GM19023 (cell line): ENCODE measurements at regions not wholly inside any gene's neighbourhood (a gene's known extent, or its start where the extent isn't known, plus 50 kb on each side); places are given as distances from the start of the nearest gene placed in this dataset.

Experiments used
- ATAC-seq: cut with Tn5 transposase; IDR thresholded peaks from one replicate; pipeline ENCODE4 v1.9.1; 2021; ENCODE audit warnings: mild to moderate bottlenecking, moderate library complexity; ENCODE audit not compliant: unreplicated experiment

DNA sequence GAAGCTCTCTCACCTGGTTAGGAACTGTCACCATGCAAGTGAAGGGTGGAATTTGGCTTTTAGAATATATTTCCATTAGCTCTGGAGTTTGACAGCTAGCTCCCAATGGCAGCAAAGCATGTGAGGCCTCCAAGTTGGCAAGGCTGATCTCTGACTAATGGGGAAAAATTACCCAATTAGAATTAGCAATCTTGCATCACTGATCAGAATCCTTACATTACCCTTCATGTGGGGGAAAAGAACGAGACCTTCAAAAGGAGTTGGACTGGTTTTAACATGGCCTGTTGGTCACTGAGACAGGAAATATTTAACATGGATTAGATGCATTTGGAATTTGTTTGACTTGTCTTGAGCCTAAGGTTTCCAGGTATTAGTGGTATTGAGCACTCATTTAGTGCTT is 192.3 kb upstream of the GDNF start:
- no peak for ATAC-seq

DNA sequence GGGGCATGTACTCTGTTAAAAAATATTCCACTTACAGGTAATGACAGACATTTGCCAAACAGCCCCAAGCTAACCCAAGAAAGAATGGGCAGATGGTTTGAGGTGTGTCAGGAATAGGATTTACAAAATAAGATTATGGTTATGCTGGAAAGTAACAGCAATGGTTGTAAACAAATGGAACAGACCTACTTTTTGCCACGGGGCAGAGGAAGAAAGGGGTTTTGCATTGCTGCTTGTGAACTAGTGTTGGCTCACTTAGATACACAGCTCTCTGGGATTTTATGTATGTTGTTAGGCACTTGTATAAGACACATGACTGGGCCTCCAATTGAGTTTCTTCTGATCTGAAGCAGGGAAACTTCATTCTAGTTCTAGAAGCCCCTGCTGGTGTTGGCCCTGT is 191.5 kb upstream of the GDNF start:
- ATAC-seq, result no peak

DNA sequence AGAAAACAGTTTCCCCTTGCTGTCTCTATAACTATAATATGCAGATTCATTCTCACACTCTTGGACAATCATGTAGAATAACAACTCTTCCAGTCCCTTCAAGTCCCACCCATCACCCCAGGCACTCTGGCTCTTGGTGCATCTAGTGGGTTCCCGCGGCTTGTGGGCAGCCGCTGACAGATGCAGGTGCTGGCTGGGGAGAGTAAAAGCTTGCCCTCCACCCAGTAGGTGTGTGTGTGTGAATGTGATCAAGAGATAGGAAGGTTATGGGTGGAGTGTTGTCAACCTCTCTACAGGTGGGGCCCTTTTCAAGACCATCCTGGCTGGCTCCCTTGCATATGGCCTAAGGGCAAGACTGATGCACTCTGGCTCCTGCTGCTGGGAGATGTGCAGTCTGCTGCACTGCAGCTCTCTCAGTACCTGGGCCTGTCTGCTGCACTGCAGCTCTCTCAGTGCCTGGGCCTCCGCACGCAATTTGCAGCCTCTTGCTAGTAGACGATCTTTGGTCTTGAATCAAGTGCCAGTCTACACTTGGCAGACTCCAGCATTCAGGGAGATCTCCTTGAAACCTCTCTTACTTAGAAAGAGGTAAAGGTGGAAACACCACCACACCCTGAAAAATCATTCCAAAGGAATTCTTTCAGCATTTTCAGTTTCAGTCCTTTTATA is 189.7 kb upstream of the GDNF start:
- no peak for ATAC-seq

GRCh38 chr5:38023799-38024198 is 184.0 kb upstream of the GDNF start:
- ATAC-seq, result no peak

DNA sequence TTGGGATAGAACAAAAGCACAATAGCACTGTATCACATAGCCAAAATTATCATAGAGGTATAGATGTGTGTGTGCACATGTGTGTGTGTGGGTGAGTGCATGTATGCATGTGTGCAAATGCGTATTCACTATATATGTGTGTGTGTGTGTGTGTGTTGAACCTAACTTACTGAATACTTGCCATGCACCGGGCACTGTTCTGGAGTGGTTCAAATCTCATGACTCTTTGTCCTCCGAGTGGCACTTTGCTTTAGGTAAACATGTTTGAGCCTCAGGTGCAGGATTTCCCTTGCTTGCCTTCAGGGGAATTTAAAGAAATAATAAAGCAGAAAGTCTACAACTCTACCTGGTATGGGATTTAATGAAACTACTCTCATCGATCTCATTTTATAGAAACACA is 183.5 kb upstream of the GDNF start:
- no peak for ATAC-seq

DNA sequence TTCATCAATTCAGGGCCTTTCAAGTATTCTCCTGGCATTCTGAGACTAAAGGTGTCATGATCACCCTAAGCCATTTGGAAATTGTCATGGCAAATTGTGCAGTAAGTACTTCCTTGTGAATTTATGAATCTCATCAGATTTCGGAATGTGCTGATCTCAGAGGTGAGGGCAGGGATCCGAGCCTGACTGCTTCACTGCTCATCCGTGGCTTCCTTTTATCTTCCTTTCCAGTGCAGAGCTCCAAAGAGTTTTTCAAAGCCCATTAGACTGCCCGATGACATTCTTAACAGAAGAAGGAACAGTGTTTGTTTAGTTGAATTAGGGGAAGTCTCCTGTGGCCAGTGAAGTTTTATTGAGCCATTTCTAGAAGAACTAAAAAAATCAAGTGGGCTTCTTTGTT is 182.8 kb upstream of the GDNF start:
- no peak for ATAC-seq

DNA sequence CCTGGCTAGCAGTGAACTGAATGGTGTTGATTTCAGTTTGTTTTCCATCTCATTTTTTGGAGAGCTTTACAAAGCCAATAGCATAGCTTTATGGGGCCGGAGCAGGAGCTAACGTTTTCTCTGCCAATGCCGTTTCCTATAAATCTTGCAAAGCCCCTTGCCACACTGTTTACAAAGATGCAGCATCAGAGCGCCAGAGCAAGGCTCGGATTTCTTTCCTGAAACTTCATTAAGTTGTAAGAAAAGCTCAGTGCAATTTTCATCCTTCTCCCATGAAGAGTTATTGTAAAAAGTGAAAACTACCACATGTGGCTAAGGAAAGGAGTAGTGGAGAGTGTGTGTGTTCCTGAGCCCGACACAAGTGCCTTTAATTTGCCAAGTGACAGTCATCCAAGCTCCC is 178.2 kb upstream of the GDNF start:
- no peak for ATAC-seq

GRCh38 chr5:38013107-38013506 is 173.3 kb upstream of the GDNF start:
- no peak for ATAC-seq

GRCh38 chr5:38011668-38012188 is 171.9 kb upstream of the GDNF start:
- no peak for ATAC-seq

GRCh38 chr5:38009749-38010358 is 170.0 kb upstream of the GDNF start:
- ATAC-seq, result no peak

DNA sequence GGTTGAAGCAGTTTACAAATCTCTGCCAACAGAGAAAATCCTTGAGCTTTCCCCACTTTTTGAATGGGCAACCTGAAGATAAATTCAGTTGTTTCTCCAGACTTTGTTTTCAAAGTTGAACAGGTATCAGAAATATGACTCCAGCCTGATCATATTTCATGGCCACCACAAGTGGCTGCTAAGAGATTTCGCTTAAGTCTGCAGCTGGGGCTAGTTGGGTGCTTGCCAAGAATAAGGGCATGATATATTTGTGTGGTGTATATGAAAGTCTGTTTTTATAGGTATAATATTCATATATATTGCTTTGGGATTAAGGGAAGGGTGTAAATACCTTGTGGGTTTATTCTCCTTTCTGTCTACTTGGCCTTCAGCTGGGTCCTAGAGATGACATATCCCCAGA is 168.4 kb upstream of the GDNF start:
- no peak for ATAC-seq

DNA sequence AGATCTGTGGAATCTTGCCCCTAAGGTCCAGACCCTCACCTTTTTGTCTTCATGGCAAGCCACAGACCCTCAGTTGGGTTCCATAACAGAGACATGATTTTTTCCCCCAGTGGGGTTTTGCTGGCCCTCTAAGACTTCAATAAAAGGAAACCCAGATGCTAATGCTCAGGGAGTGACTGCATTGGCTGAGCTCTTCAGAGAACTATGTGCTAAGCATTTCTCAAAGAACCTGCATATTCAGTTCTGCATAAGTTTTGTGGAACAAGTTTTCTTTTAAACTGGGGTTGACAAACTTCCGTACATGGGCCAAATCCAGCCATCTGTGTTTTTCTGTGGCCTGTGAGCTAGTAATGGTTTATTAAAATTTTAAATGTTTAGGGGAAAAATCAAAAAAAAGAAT is 159.8 kb upstream of the GDNF start:
- ATAC-seq, result no peak

DNA sequence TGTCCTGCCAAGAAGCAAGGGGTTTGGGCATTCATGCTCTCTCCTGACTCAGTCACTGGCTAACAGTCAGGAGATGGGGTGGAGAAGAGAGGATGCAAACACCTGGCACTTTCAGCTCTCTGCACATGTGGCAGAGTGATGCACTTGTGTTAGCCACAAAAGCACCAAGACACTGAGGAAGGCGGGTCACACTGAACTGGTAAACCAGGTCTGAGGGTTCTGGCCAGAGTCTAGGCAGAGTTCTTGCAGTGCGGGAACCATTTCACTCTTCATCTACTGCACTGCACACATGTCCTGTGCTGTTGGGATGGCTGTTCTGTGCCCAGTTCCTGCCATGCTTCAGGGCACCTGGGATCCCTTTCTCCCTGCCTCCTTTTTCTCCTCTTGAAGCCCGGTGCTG is 157.1 kb upstream of the GDNF start:
- ATAC-seq, result no peak

DNA sequence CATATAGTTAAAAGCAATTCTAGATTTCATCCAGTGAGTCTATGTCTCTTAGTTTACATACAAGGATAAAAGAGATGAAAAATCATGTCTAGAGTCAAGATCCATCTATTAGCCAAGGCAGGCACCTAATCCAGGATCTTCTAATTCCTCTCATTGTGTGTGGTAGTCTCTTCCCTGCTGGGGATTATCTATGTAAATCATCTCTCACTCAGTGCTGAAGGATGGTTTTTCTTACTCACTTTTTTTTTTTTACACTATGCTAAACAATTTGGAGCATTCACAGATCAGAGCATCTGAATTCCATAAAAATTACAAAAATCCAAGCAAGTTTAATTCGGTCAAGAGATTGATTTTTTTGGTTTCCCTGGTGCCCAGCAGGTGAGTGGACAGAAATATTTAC is 154.9 kb upstream of the GDNF start:
- no peak for ATAC-seq

DNA sequence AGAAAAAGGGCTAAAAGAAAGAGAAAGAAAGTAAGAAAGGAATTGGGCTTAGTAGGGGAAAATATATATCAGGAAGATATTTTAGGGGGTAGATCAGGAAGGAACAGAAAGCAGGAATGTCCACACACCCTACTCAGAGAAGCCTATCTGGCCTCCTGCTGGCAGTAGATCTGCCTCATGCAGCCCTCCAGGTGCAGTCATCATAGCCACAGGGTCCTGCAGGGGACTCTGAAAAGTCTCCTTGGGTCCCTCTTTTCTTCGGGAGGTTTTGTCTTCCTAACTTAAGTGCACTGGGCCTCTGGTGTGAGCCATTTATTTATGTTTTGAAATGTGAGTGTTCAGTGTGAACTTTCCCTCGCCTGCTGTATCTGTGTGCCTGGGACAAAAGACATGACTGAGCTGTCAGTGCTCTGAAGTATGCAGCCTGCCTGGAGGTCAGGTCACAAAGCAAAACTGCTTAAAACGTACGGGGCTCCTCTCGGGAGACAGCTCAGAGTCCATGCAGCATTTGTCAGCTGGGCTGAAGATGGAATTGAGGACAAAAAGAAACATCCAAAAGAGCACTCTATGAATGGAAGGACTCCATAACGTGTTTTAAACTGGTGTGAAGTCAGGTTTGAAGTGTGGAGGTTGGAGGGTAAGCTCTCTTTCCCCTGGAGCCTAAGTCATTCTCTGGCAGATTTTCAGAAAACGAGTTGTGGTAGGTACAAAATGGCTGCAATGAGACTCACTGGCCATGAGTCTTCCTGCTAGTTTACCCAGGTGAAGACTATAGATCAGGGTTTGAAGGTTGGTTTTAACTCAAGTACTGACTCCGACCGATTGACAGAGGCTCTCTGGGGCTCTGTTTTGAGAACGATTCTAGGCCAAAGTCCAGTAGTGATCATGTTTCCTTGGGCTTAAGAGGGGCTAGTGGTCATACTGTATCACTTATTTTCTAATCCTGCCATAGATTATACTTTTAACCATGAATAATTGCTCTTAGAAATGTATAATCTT is 151.8 kb upstream of the GDNF start:
- no peak for ATAC-seq

DNA sequence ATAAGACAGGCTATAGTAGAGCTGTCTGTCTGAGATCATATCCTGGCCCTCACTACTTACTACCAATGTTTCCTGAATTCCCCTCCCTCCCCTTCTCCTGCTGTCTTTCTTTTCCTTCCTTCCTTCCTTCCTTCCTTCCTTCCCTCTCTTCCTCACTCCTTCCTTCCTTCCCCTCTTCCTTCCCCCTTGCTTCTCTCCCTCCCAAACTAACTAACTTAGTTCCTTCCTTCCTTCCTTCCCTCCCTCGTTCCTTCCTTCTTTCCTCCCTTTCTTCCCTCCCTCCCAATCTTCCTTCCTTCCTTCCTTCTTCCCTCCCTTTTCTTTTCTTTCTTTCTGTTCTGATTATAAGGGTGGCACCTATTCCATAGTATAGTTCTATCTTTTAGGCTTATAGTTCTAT is 150.0 kb upstream of the GDNF start:
- no peak for ATAC-seq

DNA sequence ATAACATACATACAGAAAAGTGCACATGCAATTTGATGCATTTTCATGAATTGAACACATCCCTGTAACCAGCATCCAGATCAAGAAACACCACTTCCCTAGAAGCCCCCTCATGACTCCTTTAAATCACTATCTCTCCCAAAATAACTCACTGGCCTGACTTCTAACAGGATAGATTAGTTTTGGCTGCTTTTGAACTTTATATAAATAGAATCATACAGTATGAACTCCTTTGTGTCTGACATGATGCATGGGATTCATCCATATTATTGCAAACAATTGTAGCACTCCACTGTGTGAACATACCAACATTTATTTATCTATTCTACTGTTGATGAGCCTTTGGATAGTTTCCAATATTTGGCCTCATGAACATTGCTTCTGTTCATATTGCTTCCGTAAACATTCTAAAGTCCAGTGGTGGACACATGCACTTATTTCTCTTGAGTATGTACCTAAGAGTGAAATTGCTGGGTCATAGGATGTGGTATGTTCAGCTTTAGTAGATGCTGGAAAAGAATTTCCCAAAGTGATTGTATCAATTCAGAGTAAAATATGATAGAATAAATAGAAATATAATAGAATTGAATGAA is 148.7 kb upstream of the GDNF start:
- no peak for ATAC-seq

GRCh38 chr5:37984300-37984699 is 144.5 kb upstream of the GDNF start:
- ATAC-seq, result no peak

- no peak for ATAC-seq
Measured at GRCh38 chr5:37983463-37983862, 143.6 kb upstream of the GDNF start.

DNA sequence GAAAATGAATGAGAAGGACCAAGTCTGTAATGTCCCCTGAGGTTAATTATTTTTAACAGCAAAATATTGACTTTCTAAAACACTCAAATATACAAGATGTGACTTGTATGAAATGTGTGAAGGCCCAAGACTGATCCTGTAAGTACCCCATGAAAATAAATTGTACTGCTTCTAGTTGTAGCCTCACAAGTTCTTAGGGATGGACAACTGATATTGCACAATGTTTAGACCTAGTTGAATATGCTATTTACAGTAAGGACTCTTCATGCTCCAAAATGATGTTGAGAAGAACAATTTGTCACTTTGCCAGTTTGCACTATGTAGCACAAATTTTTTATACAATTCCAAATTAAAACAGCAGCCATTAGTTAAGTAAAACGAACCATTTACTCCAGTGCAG is 139.7 kb upstream of the GDNF start:
- ATAC-seq, result no peak

DNA sequence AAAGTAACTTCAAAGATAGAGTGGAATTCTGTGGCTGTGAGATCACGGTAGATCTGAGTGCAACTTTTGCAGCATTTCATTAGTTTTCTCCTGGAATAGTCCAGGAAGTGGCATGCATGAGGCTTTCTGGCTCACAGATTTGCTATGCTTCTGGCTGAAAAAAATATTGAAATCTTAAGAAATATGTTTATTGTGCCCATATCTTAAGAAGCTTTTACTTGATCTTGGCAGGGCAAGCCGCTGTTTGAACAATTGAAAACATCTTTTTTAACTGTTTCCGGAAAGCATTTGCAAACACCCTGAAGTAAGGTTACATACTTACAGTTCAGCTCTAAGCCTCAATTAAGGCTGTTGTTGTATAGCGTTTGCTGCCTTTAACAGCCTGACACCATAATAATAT is 135.7 kb upstream of the GDNF start:
- no peak for ATAC-seq
